ENCODE measurements at regions not wholly inside any gene's neighbourhood (a gene's known extent, or its start where the extent isn't known, plus 50 kb on each side); places are given as distances from the start of the nearest gene placed in this dataset.

- Histone ChIP-seq H3K36me3 (ENCODE audit: control insufficient read depth, insufficient read depth, low read length) (no peaks in the 10 kb centered on the region), H3K27ac (ENCODE audit: low read depth, low read length) (no peak overlapping the region), H3K4me3 (ENCODE audit: low read depth, low read length) (no peak overlapping the region), H3K4me1 (ENCODE audit: control insufficient read depth, insufficient read depth, low read length) (no peaks in the 10 kb centered on the region), H3K9me3 (ENCODE audit: control insufficient read depth, insufficient read depth, low read length) (peaks cover 7% of the 10 kb centered on the region; the same call in 1 of the 2 replicates), H3K9ac (ENCODE audit: low read depth, low read length) (no peak overlapping the region), H3K27me3 (ENCODE audit: control insufficient read depth, insufficient read depth, low read length) (no peaks in the 10 kb centered on the region)
Measured at GRCh38 chr13:69423844-69424243, 683.8 kb upstream of the ATXN8OS start.

- Histone ChIP-seq H3K4me1 (ENCODE audit: control insufficient read depth, insufficient read depth, low read length) (peaks cover 15% of the 10 kb centered on the region), H3K27me3 (ENCODE audit: control insufficient read depth, insufficient read depth, low read length) (no peaks in the 10 kb centered on the region), H3K36me3 (ENCODE audit: control insufficient read depth, insufficient read depth, low read length) (no peaks in the 10 kb centered on the region), H3K9me3 (ENCODE audit: control insufficient read depth, insufficient read depth, low read length) (peaks cover 4% of the 10 kb centered on the region; the same call in 1 of the 2 replicates), H3K9ac (ENCODE audit: low read depth, low read length) (no peak overlapping the region), H3K27ac (ENCODE audit: low read depth, low read length) (peak overlapping the region; percentile 46), H3K4me3 (ENCODE audit: low read depth, low read length) (no peak overlapping the region)
Measured at GRCh38 chr13:69418319-69418718, 689.3 kb upstream of the ATXN8OS start.

GRCh38 chr13:69410761-69411160 is 696.9 kb upstream of the ATXN8OS start:
- H3K27ac ChIP-seq (ENCODE audit: low read depth, low read length) = no peak overlapping the region
- no peak overlapping the region for H3K9ac ChIP-seq (ENCODE audit: low read depth, low read length)
- no peak overlapping the region for H3K4me3 ChIP-seq (ENCODE audit: low read depth, low read length)
- no peaks in the 10 kb centered on the region for H3K4me1 ChIP-seq (ENCODE audit: control insufficient read depth, insufficient read depth, low read length)
- H3K36me3 ChIP-seq (ENCODE audit: control insufficient read depth, insufficient read depth, low read length) = no peaks in the 10 kb centered on the region
- H3K27me3 ChIP-seq (ENCODE audit: control insufficient read depth, insufficient read depth, low read length) = no peaks in the 10 kb centered on the region
- H3K9me3 ChIP-seq (ENCODE audit: control insufficient read depth, insufficient read depth, low read length) = no peaks in the 10 kb centered on the region

GRCh38 chr13:69391756-69392155 is 715.9 kb upstream of the ATXN8OS start:
- Histone ChIP-seq H3K36me3 (ENCODE audit: control insufficient read depth, insufficient read depth, low read length) (no peaks in the 10 kb centered on the region), H3K27ac (ENCODE audit: low read depth, low read length) (no peak overlapping the region), H3K4me3 (ENCODE audit: low read depth, low read length) (no peak overlapping the region), H3K27me3 (ENCODE audit: control insufficient read depth, insufficient read depth, low read length) (no peaks in the 10 kb centered on the region), H3K9ac (ENCODE audit: low read depth, low read length) (no peak overlapping the region), H3K9me3 (ENCODE audit: control insufficient read depth, insufficient read depth, low read length) (no peaks in the 10 kb centered on the region), H3K4me1 (ENCODE audit: control insufficient read depth, insufficient read depth, low read length) (no peaks in the 10 kb centered on the region)

- Histone ChIP-seq H3K9ac (ENCODE audit: low read depth, low read length) (no peak overlapping the region), H3K4me1 (ENCODE audit: control insufficient read depth, insufficient read depth, low read length) (no peaks in the 10 kb centered on the region), H3K36me3 (ENCODE audit: control insufficient read depth, insufficient read depth, low read length) (no peaks in the 10 kb centered on the region), H3K4me3 (ENCODE audit: low read depth, low read length) (no peak overlapping the region), H3K9me3 (ENCODE audit: control insufficient read depth, insufficient read depth, low read length) (no peaks in the 10 kb centered on the region), H3K27me3 (ENCODE audit: control insufficient read depth, insufficient read depth, low read length) (no peaks in the 10 kb centered on the region), H3K27ac (ENCODE audit: low read depth, low read length) (no peak overlapping the region)
Measured at GRCh38 chr13:69389899-69390298, 717.7 kb upstream of the ATXN8OS start.

- Histone ChIP-seq H3K36me3 (ENCODE audit: control insufficient read depth, insufficient read depth, low read length) (no peaks in the 10 kb centered on the region), H3K27ac (ENCODE audit: low read depth, low read length) (no peak overlapping the region), H3K4me1 (ENCODE audit: control insufficient read depth, insufficient read depth, low read length) (peaks cover 5% of the 10 kb centered on the region; the same call in 1 of the 2 replicates), H3K27me3 (ENCODE audit: control insufficient read depth, insufficient read depth, low read length) (no peaks in the 10 kb centered on the region), H3K9me3 (ENCODE audit: control insufficient read depth, insufficient read depth, low read length) (no peaks in the 10 kb centered on the region), H3K9ac (ENCODE audit: low read depth, low read length) (no peak overlapping the region), H3K4me3 (ENCODE audit: low read depth, low read length) (no peak overlapping the region)
Measured at GRCh38 chr13:69373747-69374425, 733.7 kb upstream of the ATXN8OS start.

- Histone ChIP-seq H3K4me1 (ENCODE audit: control insufficient read depth, insufficient read depth, low read length) (peaks cover 5% of the 10 kb centered on the region; the same call in 1 of the 2 replicates), H3K27ac (ENCODE audit: low read depth, low read length) (no peak overlapping the region), H3K36me3 (ENCODE audit: control insufficient read depth, insufficient read depth, low read length) (no peaks in the 10 kb centered on the region), H3K9ac (ENCODE audit: low read depth, low read length) (no peak overlapping the region), H3K9me3 (ENCODE audit: control insufficient read depth, insufficient read depth, low read length) (no peaks in the 10 kb centered on the region), H3K4me3 (ENCODE audit: low read depth, low read length) (no peak overlapping the region), H3K27me3 (ENCODE audit: control insufficient read depth, insufficient read depth, low read length) (no peaks in the 10 kb centered on the region)
Measured at GRCh38 chr13:69363360-69363759, 744.3 kb upstream of the ATXN8OS start.

GRCh38 chr13:69331245-69331644 is 776.4 kb upstream of the ATXN8OS start:
- no peaks in the 10 kb centered on the region for H3K9me3 ChIP-seq (ENCODE audit: control insufficient read depth, insufficient read depth, low read length)
- no peak overlapping the region for H3K4me3 ChIP-seq (ENCODE audit: low read depth, low read length)
- no peaks in the 10 kb centered on the region for H3K27me3 ChIP-seq (ENCODE audit: control insufficient read depth, insufficient read depth, low read length)
- no peaks in the 10 kb centered on the region for H3K4me1 ChIP-seq (ENCODE audit: control insufficient read depth, insufficient read depth, low read length)
- H3K36me3 ChIP-seq (ENCODE audit: control insufficient read depth, insufficient read depth, low read length) = no peaks in the 10 kb centered on the region
- H3K9ac ChIP-seq (ENCODE audit: low read depth, low read length) = no peak overlapping the region
- no peak overlapping the region for H3K27ac ChIP-seq (ENCODE audit: low read depth, low read length)

GRCh38 chr13:69324090-69324886 is 783.3 kb upstream of the ATXN8OS start:
- Histone ChIP-seq H3K9ac (ENCODE audit: low read depth, low read length) (no peak overlapping the region), H3K9me3 (ENCODE audit: control insufficient read depth, insufficient read depth, low read length) (no peaks in the 10 kb centered on the region), H3K36me3 (ENCODE audit: control insufficient read depth, insufficient read depth, low read length) (no peaks in the 10 kb centered on the region), H3K27ac (ENCODE audit: low read depth, low read length) (no peak overlapping the region), H3K4me3 (ENCODE audit: low read depth, low read length) (no peak overlapping the region), H3K27me3 (ENCODE audit: control insufficient read depth, insufficient read depth, low read length) (no peaks in the 10 kb centered on the region), H3K4me1 (ENCODE audit: control insufficient read depth, insufficient read depth, low read length) (peaks cover 3% of the 10 kb centered on the region; the same call in 1 of the 2 replicates)

GRCh38 chr13:69319656-69320055 is 788.0 kb upstream of the ATXN8OS start:
- H3K27me3 ChIP-seq (ENCODE audit: control insufficient read depth, insufficient read depth, low read length) = no peaks in the 10 kb centered on the region
- peaks cover 3% of the 10 kb centered on the region; the same call in 1 of the 2 replicates for H3K4me1 ChIP-seq (ENCODE audit: control insufficient read depth, insufficient read depth, low read length)
- no peaks in the 10 kb centered on the region for H3K9me3 ChIP-seq (ENCODE audit: control insufficient read depth, insufficient read depth, low read length)
- no peak overlapping the region for H3K9ac ChIP-seq (ENCODE audit: low read depth, low read length)
- H3K27ac ChIP-seq (ENCODE audit: low read depth, low read length) = no peak overlapping the region
- H3K36me3 ChIP-seq (ENCODE audit: control insufficient read depth, insufficient read depth, low read length) = no peaks in the 10 kb centered on the region
- H3K4me3 ChIP-seq (ENCODE audit: low read depth, low read length) = no peak overlapping the region

- H3K27me3 ChIP-seq (ENCODE audit: control insufficient read depth, insufficient read depth, low read length) = no peaks in the 10 kb centered on the region
- no peaks in the 10 kb centered on the region for H3K36me3 ChIP-seq (ENCODE audit: control insufficient read depth, insufficient read depth, low read length)
- no peaks in the 10 kb centered on the region for H3K9me3 ChIP-seq (ENCODE audit: control insufficient read depth, insufficient read depth, low read length)
- no peak overlapping the region for H3K27ac ChIP-seq (ENCODE audit: low read depth, low read length)
- no peak overlapping the region for H3K9ac ChIP-seq (ENCODE audit: low read depth, low read length)
- no peak overlapping the region for H3K4me3 ChIP-seq (ENCODE audit: low read depth, low read length)
- no peaks in the 10 kb centered on the region for H3K4me1 ChIP-seq (ENCODE audit: control insufficient read depth, insufficient read depth, low read length)
Measured at GRCh38 chr13:69315039-69315438, 792.6 kb upstream of the ATXN8OS start.

All from HUES48 (cell line).